Vagina (tissue), 2 donors: ENCODE measurements at regions not wholly inside any gene's neighbourhood (a gene's known extent, or its start where the extent isn't known, plus 50 kb on each side); places are given as distances from the start of the nearest gene placed in this dataset.

Experiments used
- CTCF ChIP-seq, 3 experiments: fragments of 450-650 bp in 2 of 3; fragments of 200-600 bp in 1 of 3; sonication (generic) in 1 of 3; IDR thresholded peaks; one replicate each; pipeline ENCODE4 v1.5.1; 2017 to 2019; ENCODE audit warnings: antibody characterized with exemption in 3 of 3, mild to moderate bottlenecking in 2 of 3, moderate library complexity in 2 of 3
- POLR2AphosphoS5 ChIP-seq, 2 donors: sonication (generic); formaldehyde crosslinking; IDR thresholded peaks; one replicate each; pipeline ENCODE4 v1.9.0; 2017; ENCODE audit warnings: antibody characterized with exemption in 2 of 2, mild to moderate bottlenecking in 2 of 2, low read depth in 1 of 2; ENCODE audit not compliant: insufficient read depth in 1 of 2

DNA sequence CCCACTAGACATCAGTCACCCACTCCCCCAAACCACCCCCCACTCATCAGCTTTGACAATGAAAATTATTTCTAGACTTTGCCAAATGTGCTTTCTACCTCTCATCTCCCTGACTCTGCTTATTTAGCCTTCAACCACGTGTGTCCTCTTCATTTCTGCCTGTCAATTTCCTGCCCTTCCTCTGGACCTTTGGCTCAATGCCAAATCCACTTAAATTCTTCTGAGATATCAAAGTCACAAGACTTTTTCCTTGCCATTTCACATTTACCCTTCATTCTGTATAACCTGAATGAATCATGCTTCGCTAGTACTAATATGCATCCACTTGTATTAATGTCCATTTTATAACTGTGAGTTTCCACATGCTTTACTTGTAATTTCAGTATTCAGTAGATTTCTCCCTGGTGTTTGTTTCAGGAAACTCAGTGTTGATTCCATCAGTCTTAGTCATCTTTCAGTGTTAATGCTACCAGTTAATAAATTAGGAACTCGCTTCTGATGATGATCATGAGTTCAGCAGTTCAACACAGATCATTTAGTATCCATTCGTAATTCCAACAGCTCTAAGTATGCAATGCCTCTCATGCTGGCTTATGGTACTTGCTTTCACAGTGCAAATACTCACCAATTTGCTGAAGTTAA, 128.2 kb upstream of the OSTN start:
- TF ChIP-seq CTCF (IDR thresholded peaks at IDR 0.05) (no peak), POLR2AphosphoS5 (IDR thresholded peaks at IDR 0.05; ENCODE audit: insufficient read depth in 1 of 2, low read depth in 1 of 2) (no peak)
